IMR-90 (cell line): ENCODE measurements at regions not wholly inside any gene's neighbourhood (a gene's known extent, or its start where the extent isn't known, plus 50 kb on each side); places are given as distances from the start of the nearest gene placed in this dataset.

ENCODE experiments used
- ATAC-seq: fragments of 200-7000 bp; cut with Tn5 transposase; 2 replicates; pipeline ENCODE4 v1.9.1; 2020; ENCODE audit warnings: low read depth, mild to moderate bottlenecking, moderate library complexity
- BruUV-seq: library from RNA; stranded (reverse); fragments of 400-500 nt; replicated peaks from 2 replicates; lab custom pipeline; 2021; lab: Mats Ljungman, UMichigan
- CTCF ChIA-PET: fragments of 300-600 bp; formaldehyde crosslinking; extraction: SDS; loops from one replicate; lab custom pipeline; 2021; ENCODE audit warnings: antibody characterized with exemption; lab: Yijun Ruan, JAX
- POLR2A ChIA-PET: fragments of 300-600 bp; sonication (Branson Sonifier 250); formaldehyde crosslinking; loops from one replicate; lab custom pipeline; 2022; ENCODE audit warnings: antibody characterized with exemption; ENCODE audit not compliant: unreplicated experiment; lab: Charles Lee
- DNase-seq: peaks from one replicate; pipeline ENCODE4 v3.0.0; 2013
- H2AFZ ChIP-seq: replicated peaks from 2 replicates; pipeline ENCODE3; 2013; ENCODE audit warnings: low read length, mild to moderate bottlenecking; ENCODE audit not compliant: poor library complexity
- H2AK5ac ChIP-seq: 2 replicates; pipeline ENCODE4 v1.6.1; 2013; ENCODE audit warnings: low read depth, low read length, inconsistent platforms
- H2AK9ac ChIP-seq: replicated peaks from 2 replicates; pipeline ENCODE3; 2013; ENCODE audit warnings: mild to moderate bottlenecking, low read depth, low read length, moderate library complexity; ENCODE audit not compliant: poor library complexity
- H2BK120ac ChIP-seq: 2 replicates; pipeline ENCODE4 v1.6.1; 2013; ENCODE audit warnings: low read depth, low read length, inconsistent platforms
- H2BK15ac ChIP-seq: 3 replicates; pipeline ENCODE4 v1.6.1; 2013; ENCODE audit warnings: low read depth, low read length, inconsistent platforms
- H2BK20ac ChIP-seq: 2 replicates; pipeline ENCODE4 v1.6.1; 2013; ENCODE audit warnings: low read depth, mild to moderate bottlenecking, inconsistent platforms, low read length, moderate library complexity
- H2BK5ac ChIP-seq: 2 replicates; pipeline ENCODE4 v1.6.1; 2013; ENCODE audit warnings: mild to moderate bottlenecking, low read depth, low read length, inconsistent platforms; ENCODE audit not compliant: poor library complexity, severe bottlenecking
- H3K14ac ChIP-seq: replicated peaks from 2 replicates; pipeline ENCODE4 v1.6.1; 2013; ENCODE audit warnings: low read depth, low read length, inconsistent platforms
- H3K18ac ChIP-seq: 2 replicates; pipeline ENCODE4 v1.6.1; 2013; ENCODE audit warnings: low read depth, low read length, control low read depth
- H3K23ac ChIP-seq: 2 replicates; pipeline ENCODE4 v1.6.1; 2013; ENCODE audit warnings: low read depth, low read length, inconsistent platforms
- H3K27ac ChIP-seq: 2 replicates; pipeline ENCODE4 v1.5.1; 2013; ENCODE audit warnings: mild to moderate bottlenecking, control low read depth, low read length; ENCODE audit not compliant: insufficient read depth
- H3K27me3 ChIP-seq: 2 replicates; pipeline ENCODE4 v1.6.1; 2013; ENCODE audit warnings: low read length; ENCODE audit not compliant: control insufficient read depth, insufficient read depth
- H3K36me3 ChIP-seq: 2 replicates; pipeline ENCODE4 v1.6.1; 2013; ENCODE audit warnings: low read length, mixed read lengths; ENCODE audit not compliant: control insufficient read depth, insufficient read depth
- H3K4ac ChIP-seq: 2 replicates; pipeline ENCODE4 v1.6.1; 2013; ENCODE audit warnings: low read depth, low read length, inconsistent platforms
- H3K4me1 ChIP-seq: 2 replicates; pipeline ENCODE4 v1.6.1; 2013; ENCODE audit warnings: low read length, mixed read lengths; ENCODE audit not compliant: control insufficient read depth, insufficient read depth
- H3K4me2 ChIP-seq: 2 replicates; pipeline ENCODE4 v1.6.1; 2013; ENCODE audit warnings: low read depth, mild to moderate bottlenecking, control low read depth, low read length, moderate library complexity
- H3K4me3 ChIP-seq: 2 replicates; pipeline ENCODE4 v1.5.1; 2013; ENCODE audit warnings: low read depth, mild to moderate bottlenecking, control low read depth, low read length, moderate library complexity; ENCODE audit not compliant: insufficient read depth
- H3K56ac ChIP-seq: 2 replicates; pipeline ENCODE4 v1.6.1; 2013; ENCODE audit warnings: low read length, inconsistent platforms; ENCODE audit not compliant: insufficient read depth; ENCODE audit errors: extremely low read depth
- H3K79me1 ChIP-seq, 2 experiments: 2 replicates each; pipeline ENCODE4 v1.6.1; 2013; ENCODE audit warnings: low read length in 2 of 2, inconsistent platforms in 1 of 2, low read depth in 1 of 2
- H3K9ac ChIP-seq: 2 replicates; pipeline ENCODE4 v1.6.1; 2013; ENCODE audit warnings: low read depth, low read length, control low read depth
- H3K9me1 ChIP-seq: 2 replicates; pipeline ENCODE4 v1.6.1; 2013; ENCODE audit warnings: low read length, inconsistent platforms; ENCODE audit not compliant: insufficient read depth
- H3K9me3 ChIP-seq: 2 replicates; pipeline ENCODE4 v1.6.1; 2013; ENCODE audit warnings: low read length; ENCODE audit not compliant: control insufficient read depth, insufficient read depth
- H4K20me1 ChIP-seq: 2 replicates; pipeline ENCODE4 v1.6.1; 2013; ENCODE audit warnings: low read length, inconsistent platforms; ENCODE audit not compliant: insufficient read depth
- H4K5ac ChIP-seq: 2 replicates; pipeline ENCODE4 v1.6.1; 2013; ENCODE audit warnings: mild to moderate bottlenecking, low read depth, low read length, control low read depth
- H4K8ac ChIP-seq, 2 experiments: 2 replicates each; pipeline ENCODE4 v1.6.1; 2013; ENCODE audit warnings: low read depth in 2 of 2, low read length in 2 of 2, control low read depth in 1 of 2, inconsistent platforms in 1 of 2
- H4K91ac ChIP-seq: 2 replicates; pipeline ENCODE4 v1.6.1; 2013; ENCODE audit warnings: low read depth, low read length, inconsistent platforms; ENCODE audit not compliant: insufficient read depth
- BHLHE40 ChIP-seq: fragments of 150-350 bp; IDR thresholded peaks from 2 replicates; pipeline ENCODE4 v1.6.1; 2016; ENCODE audit warnings: mild to moderate bottlenecking, low read depth, low read length
- CEBPB ChIP-seq: IDR thresholded peaks from 2 replicates; pipeline ENCODE4 v1.6.1; 2012; ENCODE audit warnings: low read depth, low read length, improper control_type of control experiment
- CHD1 ChIP-seq: IDR thresholded peaks from 2 replicates; pipeline ENCODE4 v1.6.1; 2012; ENCODE audit warnings: low read depth, low read length, improper control_type of control experiment
- CTCF ChIP-seq: conservative IDR thresholded peaks from 2 replicates; pipeline ENCODE4 v1.5.1; 2012; ENCODE audit warnings: mild to moderate bottlenecking, low read depth, low read length, improper control_type of control experiment
- ELK1 ChIP-seq: fragments of 150-350 bp; IDR thresholded peaks from 2 replicates; pipeline ENCODE4 v1.6.1; 2016; ENCODE audit warnings: low read depth, mild to moderate bottlenecking, low read length, moderate library complexity, borderline replicate concordance
- FOS ChIP-seq: fragments of 150-350 bp; IDR thresholded peaks from 2 replicates; pipeline ENCODE4 v1.6.1; 2016; ENCODE audit warnings: low read depth, low read length
- MAFK ChIP-seq: IDR thresholded peaks from 2 replicates; pipeline ENCODE4 v1.6.1; 2012; ENCODE audit warnings: low read depth, low read length, improper control_type of control experiment
- MAZ ChIP-seq: IDR thresholded peaks from 2 replicates; pipeline ENCODE4 v1.6.1; 2012; ENCODE audit warnings: low read depth, mild to moderate bottlenecking, low read length, improper control_type of control experiment, moderate library complexity, borderline replicate concordance
- NFE2L2 ChIP-seq: fragments of 150-350 bp; IDR thresholded peaks from 2 replicates; pipeline ENCODE4 v1.6.1; 2016; ENCODE audit warnings: low read depth, mild to moderate bottlenecking, low read length
- RAD21 ChIP-seq: IDR thresholded peaks from 2 replicates; pipeline ENCODE4 v1.6.1; 2012; ENCODE audit warnings: low read length, improper control_type of control experiment
- RCOR1 ChIP-seq: IDR thresholded peaks from 2 replicates; pipeline ENCODE4 v1.6.1; 2012; ENCODE audit warnings: mild to moderate bottlenecking, low read length, improper control_type of control experiment; ENCODE audit not compliant: insufficient replicate concordance
- USF2 ChIP-seq: fragments of 150-350 bp; IDR thresholded peaks from 2 replicates; pipeline ENCODE4 v1.6.1; 2017; ENCODE audit warnings: mild to moderate bottlenecking, antibody characterized with exemption, low read length, low read depth
- WGBS, 2 experiments: methylation state at CpG; one replicate each; pipeline versions ENCODE4 v1.1.5 to v1.1.7; 2013; ENCODE audit warnings: missing lambda C conversion rate in 2 of 2; ENCODE audit not compliant: insufficient read length in 1 of 2; ENCODE audit errors: extremely low coverage in 2 of 2; 5-methylcytosine and 5-hydroxymethylcytosine counted together
- dilution Hi-C: fragments of 300-500 bp; cut with HindIII; formaldehyde crosslinking; loops from one replicate; pipeline ENCODE4 v1.14.3; 2018; ENCODE audit warnings: low sequenced_read_pairs; ENCODE audit not compliant: unreplicated experiment
- in situ Hi-C: fragments of 300-500 bp; cut with MboI; formaldehyde crosslinking; loops from 3 replicates; pipeline ENCODE4 v1.14.3; 2019; ENCODE audit warnings: low sequenced_read_pairs, inconsistent platforms, mixed read lengths
- intact Hi-C: fragments of 100-400 bp; cut with micrococcal nuclease; formaldehyde crosslinking; loops from 2 replicates; pipeline ENCODE4 v1.10.0; 2022

GRCh38 chr4:183580370-183580769 is 75.5 kb downstream of the ING2 start:
- TF ChIP-seq CEBPB (no peak), NFE2L2 (no peak), USF2 (no peak), CTCF (no peak), RAD21 (no peak), BHLHE40 (no peak), CHD1 (no peak), ELK1 (no peak), RCOR1 (no peak), FOS (no peak), MAFK (no peak), MAZ (no peak)
- DNase-seq, result no peak
- no peaks in the 10 kb centered on the region for H3K36me3 ChIP-seq

More at GRCh38 chr4:183580370-183580769, 75.5 kb downstream of the ING2 start:
- BruUV-seq, result no TSS peak
- no peak overlapping the region for H2BK5ac ChIP-seq
- H3K14ac ChIP-seq, result no peak overlapping the region
- H4K8ac ChIP-seq, result no peak overlapping the region
- dilution Hi-C loops, result no loop called here
- peaks cover 4% of the 10 kb centered on the region for H3K4me1 ChIP-seq
- H2AK9ac ChIP-seq, result no peak overlapping the region
- peaks cover 2% of the 10 kb centered on the region; the same call in 1 of the 2 replicates for H3K9me1 ChIP-seq
- no CpG with 5 or more reads among the region's 3 CpGs for WGBS, 2 experiments
- ChIA-PET CTCF (no interaction called here), POLR2A (no interaction called here)
- no peaks in the 10 kb centered on the region for H4K20me1 ChIP-seq
- no peak overlapping the region for H3K56ac ChIP-seq
- no peak overlapping the region for H3K18ac ChIP-seq
- no peak overlapping the region for H2AK5ac ChIP-seq
- no peak for ATAC-seq
- no peak overlapping the region for H2BK120ac ChIP-seq
- H3K4me3 ChIP-seq, result no peak overlapping the region
- no peaks in the 10 kb centered on the region for H3K27me3 ChIP-seq
- intact Hi-C loops, result no loop called here
- in situ Hi-C loops, result no loop called here
- H2AFZ ChIP-seq, result no peak overlapping the region
- no peaks in the 10 kb centered on the region for H3K79me1 ChIP-seq
- H3K4me2 ChIP-seq, result no peak overlapping the region
- H2BK20ac ChIP-seq, result no peak overlapping the region
- H3K9me3 ChIP-seq, result no peaks in the 10 kb centered on the region
- H4K91ac ChIP-seq, result no peak overlapping the region
- no peak overlapping the region for H4K5ac ChIP-seq
- no peak overlapping the region for H3K23ac ChIP-seq
- no peak overlapping the region for H3K4ac ChIP-seq
- no peak overlapping the region for H3K9ac ChIP-seq
- H2BK15ac ChIP-seq, result no peak overlapping the region
- H3K27ac ChIP-seq, result no peak overlapping the region
